ENCODE measurements at regions not wholly inside any gene's neighbourhood (a gene's known extent, or its start where the extent isn't known, plus 50 kb on each side); places are given as distances from the start of the nearest gene placed in this dataset.
A peak's percentile ranks its signal among the peaks of the same experiment; 100 is the strongest.

GRCh38 chr10:31693491-31693890 lies 235.1 kb downstream of the ARHGAP12 start:
- TF ChIP-seq ELK1 (IDR thresholded peaks at IDR 0.05; ENCODE audit: borderline replicate concordance, low read depth, low read length) (no peak), FOS (IDR thresholded peaks at IDR 0.05; ENCODE audit: low read depth, low read length) (no peak), RAD21 (IDR thresholded peaks at IDR 0.05; ENCODE audit: low read length) (no peak), RFX5 (IDR thresholded peaks at IDR 0.05; ENCODE audit: low read depth, low read length) (no peak), MXI1 (IDR thresholded peaks at IDR 0.05; ENCODE audit: borderline replicate concordance, low read depth, low read length) (no peak), CHD1 (IDR thresholded peaks at IDR 0.05; ENCODE audit: low read depth, low read length) (no peak), POLR2A (IDR thresholded peaks at IDR 0.05; ENCODE audit: low read depth, low read length) (no peak), CTCF (conservative IDR thresholded peaks at IDR 0.05; ENCODE audit: low read depth, low read length) (no peak), BHLHE40 (IDR thresholded peaks at IDR 0.05; ENCODE audit: low read depth, low read length) (no peak), MAZ (IDR thresholded peaks at IDR 0.05; ENCODE audit: borderline replicate concordance, low read depth, low read length) (no peak), MAFK (IDR thresholded peaks at IDR 0.05; ENCODE audit: low read depth, low read length) (no peak), RCOR1 (IDR thresholded peaks at IDR 0.05; ENCODE audit: insufficient replicate concordance, low read length) (no peak), SMC3 (IDR thresholded peaks at IDR 0.05; ENCODE audit: low read depth, low read length) (no peak), NFE2L2 (IDR thresholded peaks at IDR 0.05; ENCODE audit: low read depth, low read length) (no peak), USF2 (IDR thresholded peaks at IDR 0.05; ENCODE audit: low read depth, low read length) (no peak), CEBPB (IDR thresholded peaks at IDR 0.05; ENCODE audit: low read depth, low read length) (no peak)
- Histone ChIP-seq H3K27me3 (ENCODE audit: control insufficient read depth, insufficient read depth, low read length) (no peaks in the 10 kb centered on the region), H3K36me3 (ENCODE audit: control insufficient read depth, insufficient read depth, low read length) (no peaks in the 10 kb centered on the region), H2AFZ (replicated peaks; ENCODE audit: low read length, poor library complexity) (no peak overlapping the region), H2BK5ac (ENCODE audit: low read depth, low read length, poor library complexity, severe bottlenecking) (no peak overlapping the region), H3K9me3 (ENCODE audit: control insufficient read depth, insufficient read depth, low read length) (peaks cover 5% of the 10 kb centered on the region), H2AK9ac (replicated peaks; ENCODE audit: low read depth, low read length, poor library complexity) (peak overlapping the region; percentile 20), H4K20me1 (ENCODE audit: insufficient read depth, low read length) (no peaks in the 10 kb centered on the region), H4K5ac (ENCODE audit: low read depth, low read length) (no peak overlapping the region), H2BK120ac (ENCODE audit: low read depth, low read length) (no peak overlapping the region), H2AK5ac (ENCODE audit: low read depth, low read length) (no peak overlapping the region), H4K8ac (ENCODE audit: low read depth in 2 of 2, low read length in 2 of 2) (no peak overlapping the region), H3K14ac (replicated peaks; ENCODE audit: low read depth, low read length) (no peak overlapping the region), H3K4ac (ENCODE audit: low read depth, low read length) (no peak overlapping the region), H3K23ac (ENCODE audit: low read depth, low read length) (no peak overlapping the region), H3K79me1 (ENCODE audit: low read depth in 1 of 2, low read length in 2 of 2) (no peaks in the 10 kb centered on the region), H3K9ac (ENCODE audit: low read depth, low read length) (no peak overlapping the region), H4K91ac (ENCODE audit: insufficient read depth, low read depth, low read length) (no peak overlapping the region), H3K56ac (ENCODE audit: extremely low read depth, insufficient read depth, low read length) (no peak overlapping the region), H3K9me1 (ENCODE audit: insufficient read depth, low read length) (no peaks in the 10 kb centered on the region), H3K27ac (ENCODE audit: insufficient read depth, low read length) (no peak overlapping the region), H2BK20ac (ENCODE audit: low read depth, low read length) (no peak overlapping the region), H3K4me1 (ENCODE audit: control insufficient read depth, insufficient read depth, low read length) (peaks cover 10% of the 10 kb centered on the region), H3K18ac (ENCODE audit: low read depth, low read length) (no peak overlapping the region), H3K4me3 (ENCODE audit: insufficient read depth, low read depth, low read length) (no peak overlapping the region), H2BK15ac (ENCODE audit: low read depth, low read length) (no peak overlapping the region), H3K4me2 (ENCODE audit: low read depth, low read length) (no peak overlapping the region)
- no peak for ATAC-seq (ENCODE audit: low read depth)
- dilution Hi-C loops (cut with HindIII; ENCODE audit: low sequenced_read_pairs, unreplicated experiment) = no loop called here
- DNase-seq = no peak
- ChIA-PET CTCF (no interaction called here), POLR2A (ENCODE audit: unreplicated experiment) (no interaction called here)
- intact Hi-C loops (cut with micrococcal nuclease) = no loop called here
- in situ Hi-C loops (cut with MboI; ENCODE audit: low sequenced_read_pairs) = no loop called here
- WGBS, 2 experiments (ENCODE audit: extremely low coverage in 2 of 2, insufficient read length in 1 of 2) = no CpG with 5 or more reads among the region's 6 CpGs
- BruUV-seq (replicated peaks) = no TSS peak
